Spleen (tissue), 11 donors: ENCODE measurements at regions not wholly inside any gene's neighbourhood (a gene's known extent, or its start where the extent isn't known, plus 50 kb on each side); places are given as distances from the start of the nearest gene placed in this dataset.

Experiments
- DNase-seq: peaks from one replicate; pipeline ENCODE4 v3.0.0-alpha.2; 2020
- H3K27ac ChIP-seq, 8 donors: fragments of 200-600 bp; sonication (generic) in 7 of 8; 1 replicate in 4 of 8; 2 replicates in 4 of 8; pipeline versions ENCODE4 v1.5.0 to v1.8.0; 2016 to 2021; ENCODE audit warnings: inconsistent platforms in 4 of 8, mild to moderate bottlenecking in 4 of 8, moderate library complexity in 1 of 8
- H3K27me3 ChIP-seq, 7 donors: fragments of 200-600 bp; sonication (generic) in 6 of 7; replicated peaks in 1 of 7; 1 replicate in 4 of 7; 2 replicates in 3 of 7; pipeline versions ENCODE4 v1.5.0 to v1.8.0; 2016 to 2021; ENCODE audit warnings: inconsistent platforms in 3 of 7, mild to moderate bottlenecking in 1 of 7
- H3K36me3 ChIP-seq, 6 donors: fragments of 200-600 bp; sonication (generic) in 5 of 6; 1 replicate in 4 of 6; 2 replicates in 2 of 6; pipeline versions ENCODE4 v1.5.0 to v1.8.0; 2016 to 2021; ENCODE audit warnings: inconsistent platforms in 2 of 6
- H3K4me1 ChIP-seq, 6 donors: fragments of 200-600 bp; sonication (generic) in 5 of 6; 1 replicate in 3 of 6; 2 replicates in 3 of 6; pipeline versions ENCODE4 v1.5.0 to v1.8.0; 2016 to 2021; ENCODE audit warnings: inconsistent platforms in 3 of 6
- H3K4me3 ChIP-seq, 8 donors: fragments of 200-600 bp; sonication (generic) in 7 of 8; 1 replicate in 4 of 8; 2 replicates in 4 of 8; pipeline versions ENCODE4 v1.5.0 to v1.8.0; 2016 to 2021; ENCODE audit warnings: inconsistent platforms in 4 of 8, mild to moderate bottlenecking in 4 of 8, moderate library complexity in 2 of 8
- H3K9me3 ChIP-seq, 8 donors: fragments of 200-600 bp; sonication (generic) in 7 of 8; 1 replicate in 4 of 8; 2 replicates in 4 of 8; pipeline versions ENCODE4 v1.5.0 to v1.8.0; 2016 to 2021; ENCODE audit warnings: inconsistent platforms in 4 of 8
- CTCF ChIP-seq, 11 experiments: fragments of 200-600 bp in 7 of 11; fragments of 450-650 bp in 4 of 11; sonication (generic) in 4 of 11; IDR thresholded peaks in 8 of 11; conservative IDR thresholded peaks in 3 of 11; 1 replicate in 7 of 11; 2 replicates in 4 of 11; pipeline versions ENCODE4 v1.4.0 to v1.8.0; 2016 to 2021; ENCODE audit warnings: antibody characterized with exemption in 11 of 11, inconsistent platforms in 4 of 11, mild to moderate bottlenecking in 1 of 11
- POLR2A ChIP-seq, 3 donors: fragments of 450-650 bp; IDR thresholded peaks; one replicate each; pipeline ENCODE4 v1.5.1; 2017; ENCODE audit warnings: antibody characterized with exemption in 3 of 3, mild to moderate bottlenecking in 1 of 3
- POLR2AphosphoS5 ChIP-seq, 3 donors: sonication (generic); formaldehyde crosslinking; IDR thresholded peaks; one replicate each; pipeline ENCODE4 v1.5.1; 2017; ENCODE audit warnings: antibody characterized with exemption in 3 of 3
- WGBS, 5 donors: extraction: QIAGEN DNeasy Blood & Tissue Kit in 3 of 5; methylation state at CpG; one replicate each; pipeline versions ENCODE4 v1.1.5 to v1.1.7; 2013 to 2018; 5-methylcytosine and 5-hydroxymethylcytosine counted together
- intact Hi-C: fragments of 100-400 bp; cut with DNase I; formaldehyde crosslinking; loops from one replicate; pipeline ENCODE4 v1.15.0; 2023; ENCODE audit warnings: low total_unique reads
- donor health status: healthy with polysubstance abuse.
- donor health status: DM: no; HTN: no; CAD: no; lungs with moderate emphysema.
- donor health status: DM: no; HTN: no; CAD: no.
- donor health status: Bipolar disorder and iron deficiency.
- donor health status: healthy.
- donor health status: DM: no; HTN: no; CAD: no.
- donor health status: DM: yes; HTN: yes; CAD: no.

GRCh38 chr6:144447472-144447871 is 162.3 kb downstream of the UTRN start:
- Histone ChIP-seq H3K36me3 (peaks cover 0 to 100% (median 77%) of the 10 kb centered on the region in 6 donors), H3K4me1 (no peaks in the 10 kb centered on the region), H3K9me3 (no peaks in the 10 kb centered on the region), H3K27me3 (no peaks in the 10 kb centered on the region), H3K27ac (no peak overlapping the region), H3K4me3 (no peak overlapping the region)
- WGBS, 5 donors: 96 to 100% (median 98%) methylated on average over 1 of the region's 1 CpG
- no peak for DNase-seq
- intact Hi-C loops: no loop called here
- no peak for TF ChIP-seq CTCF (IDR thresholded peaks at IDR 0.05 in 8 of 11, conservative IDR thresholded peaks at IDR 0.05 in 3 of 11)
- no peak for TF ChIP-seq POLR2A (IDR thresholded peaks at IDR 0.05)
- TF ChIP-seq POLR2AphosphoS5 (IDR thresholded peaks at IDR 0.05): no peak

GRCh38 chr6:144449218-144449617 is 164.1 kb downstream of the UTRN start:
- TF ChIP-seq POLR2A (IDR thresholded peaks at IDR 0.05) (no peak), POLR2AphosphoS5 (IDR thresholded peaks at IDR 0.05) (no peak), CTCF (IDR thresholded peaks at IDR 0.05 in 8 of 11, conservative IDR thresholded peaks at IDR 0.05 in 3 of 11) (no peak)

GRCh38 chr6:144449911-144450597 is 164.9 kb downstream of the UTRN start:
- Histone ChIP-seq H3K4me3 (no peak overlapping the region), H3K9me3 (no peaks in the 10 kb centered on the region), H3K36me3 (peaks cover 0 to 100% (median 77%) of the 10 kb centered on the region in 6 donors), H3K27ac (no peak overlapping the region), H3K4me1 (no peaks in the 10 kb centered on the region), H3K27me3 (no peaks in the 10 kb centered on the region)
- intact Hi-C loops: no loop called here
- TF ChIP-seq POLR2AphosphoS5 (IDR thresholded peaks at IDR 0.05) (no peak), POLR2A (IDR thresholded peaks at IDR 0.05) (no peak)
- no peak for DNase-seq
- 89 to 92% (median 92%) methylated on average over 8 of the region's 8 CpGs for WGBS, 5 donors

More at GRCh38 chr6:144449218-144449617, 164.1 kb downstream of the UTRN start:
- Histone ChIP-seq H3K4me1 (no peaks in the 10 kb centered on the region), H3K9me3 (no peaks in the 10 kb centered on the region), H3K4me3 (no peak overlapping the region), H3K27me3 (no peaks in the 10 kb centered on the region), H3K36me3 (peaks cover 0 to 100% (median 75%) of the 10 kb centered on the region in 6 donors), H3K27ac (no peak overlapping the region)
- WGBS, 5 donors: 89 to 95% (median 95%) methylated on average over 7 of the region's 7 CpGs
- intact Hi-C loops: no loop called here
- DNase-seq: no peak

GRCh38 chr6:144460327-144461095 is 175.4 kb downstream of the UTRN start:
- no peak for DNase-seq
- TF ChIP-seq CTCF (IDR thresholded peaks at IDR 0.05 in 8 of 11, conservative IDR thresholded peaks at IDR 0.05 in 3 of 11) (no peak), POLR2AphosphoS5 (IDR thresholded peaks at IDR 0.05) (no peak), POLR2A (IDR thresholded peaks at IDR 0.05) (no peak)
- no peaks in the 10 kb centered on the region for H3K27me3 ChIP-seq
- intact Hi-C loops: no loop called here
- H3K9me3 ChIP-seq: peaks cover 0 to 3% (median 0%) of the 10 kb centered on the region in 8 donors
- no peak overlapping the region for H3K4me3 ChIP-seq
- H3K4me1 ChIP-seq: peaks cover 0 to 20% (median 6%) of the 10 kb centered on the region in 6 donors
- H3K36me3 ChIP-seq: peaks cover 0 to 100% (median 68%) of the 10 kb centered on the region in 6 donors
- peak overlapping the region in 5 of 8 donors; percentile 44 to 70 (median 57) for H3K27ac ChIP-seq
- WGBS, 5 donors: 71 to 77% (median 73%) methylated on average over 5 of the region's 5 CpGs
